Testis (tissue), 2 donors: ENCODE measurements at regions not wholly inside any gene's neighbourhood (a gene's known extent, or its start where the extent isn't known, plus 50 kb on each side); places are given as distances from the start of the nearest gene placed in this dataset.

ENCODE experiments used
- DNase-seq: peaks from one replicate; pipeline ENCODE4 v3.0.0-alpha.2; 2019
- H3K27ac ChIP-seq, 2 donors: fragments of 200-600 bp; sonication (generic); one replicate each; pipeline ENCODE4 v1.5.1; 2019
- H3K27me3 ChIP-seq: fragments of 200-600 bp; sonication (generic); one replicate; pipeline ENCODE4 v1.5.1; 2019
- H3K36me3 ChIP-seq: fragments of 200-600 bp; sonication (generic); one replicate; pipeline ENCODE4 v1.5.1; 2017; ENCODE audit warnings: low read depth; ENCODE audit errors: missing control alignments
- H3K4me1 ChIP-seq: fragments of 200-600 bp; sonication (generic); one replicate; pipeline ENCODE4 v1.5.1; 2019
- H3K4me3 ChIP-seq, 2 donors: fragments of 200-600 bp; sonication (generic); one replicate each; pipeline ENCODE4 v1.5.1; 2017 to 2019
- H3K9me3 ChIP-seq: fragments of 200-600 bp; sonication (generic); one replicate; pipeline ENCODE4 v1.5.1; 2017
- POLR2A ChIP-seq: fragments of 450-650 bp; IDR thresholded peaks from one replicate; pipeline ENCODE4 v1.6.1; 2017; ENCODE audit warnings: antibody characterized with exemption, mild to moderate bottlenecking, moderate library complexity
- WGBS, 2 donors: methylation state at CpG; one replicate each; pipeline ENCODE4 v1.1.5; 2018; 5-methylcytosine and 5-hydroxymethylcytosine counted together
- intact Hi-C: fragments of 100-400 bp; cut with DNase I; formaldehyde crosslinking; loops from one replicate; pipeline ENCODE4 v1.15.1; 2023; ENCODE audit warnings: low total_unique reads
- TF ChIP-seq, protein P1 (sequence below), 3 experiments: fragments of 450-650 bp in 2 of 3; fragments of 200-600 bp in 1 of 3; sonication (generic) in 1 of 3; IDR thresholded peaks; one replicate each; pipeline ENCODE4 v1.5.1; 2016 to 2019; ENCODE audit warnings: antibody characterized with exemption in 3 of 3, mild to moderate bottlenecking in 2 of 3, moderate library complexity in 1 of 3

DNA sequence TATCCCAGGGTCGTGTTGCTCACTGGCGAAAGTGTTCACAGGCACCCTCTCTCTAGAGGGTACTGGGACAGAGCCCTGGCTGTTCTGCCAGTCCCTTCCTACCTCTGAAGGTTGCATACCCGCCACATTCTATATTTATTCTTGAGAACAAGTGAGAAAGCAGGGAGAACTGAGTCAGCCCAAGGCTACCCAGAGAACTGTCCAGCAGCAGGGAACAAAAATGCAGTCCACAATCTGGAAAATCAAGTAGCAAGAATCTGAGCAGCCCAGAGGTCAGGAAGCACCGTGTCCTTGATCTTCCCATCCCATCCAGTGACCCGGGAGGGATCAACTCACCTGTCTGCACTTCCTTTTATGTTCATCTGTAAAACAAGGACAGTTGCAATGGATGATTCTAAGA is 164.1 kb downstream of the FBXO15 start:
- intact Hi-C loops: no loop called here
- 79 to 87% methylated on average over 3 to 5 of the region's 5 CpGs for whole genome bisulfite sequencing, 2 donors
- Histone ChIP-seq H3K4me3 (no peak overlapping the region), H3K36me3 (no peaks in the 10 kb centered on the region), H3K27ac (no peak overlapping the region), H3K9me3 (no peaks in the 10 kb centered on the region), H3K4me1 (no peaks in the 10 kb centered on the region), H3K27me3 (no peaks in the 10 kb centered on the region)
- no peak for DNase-seq
- no peak for TF ChIP-seq POLR2A
- TF ChIP-seq, protein P1, sequence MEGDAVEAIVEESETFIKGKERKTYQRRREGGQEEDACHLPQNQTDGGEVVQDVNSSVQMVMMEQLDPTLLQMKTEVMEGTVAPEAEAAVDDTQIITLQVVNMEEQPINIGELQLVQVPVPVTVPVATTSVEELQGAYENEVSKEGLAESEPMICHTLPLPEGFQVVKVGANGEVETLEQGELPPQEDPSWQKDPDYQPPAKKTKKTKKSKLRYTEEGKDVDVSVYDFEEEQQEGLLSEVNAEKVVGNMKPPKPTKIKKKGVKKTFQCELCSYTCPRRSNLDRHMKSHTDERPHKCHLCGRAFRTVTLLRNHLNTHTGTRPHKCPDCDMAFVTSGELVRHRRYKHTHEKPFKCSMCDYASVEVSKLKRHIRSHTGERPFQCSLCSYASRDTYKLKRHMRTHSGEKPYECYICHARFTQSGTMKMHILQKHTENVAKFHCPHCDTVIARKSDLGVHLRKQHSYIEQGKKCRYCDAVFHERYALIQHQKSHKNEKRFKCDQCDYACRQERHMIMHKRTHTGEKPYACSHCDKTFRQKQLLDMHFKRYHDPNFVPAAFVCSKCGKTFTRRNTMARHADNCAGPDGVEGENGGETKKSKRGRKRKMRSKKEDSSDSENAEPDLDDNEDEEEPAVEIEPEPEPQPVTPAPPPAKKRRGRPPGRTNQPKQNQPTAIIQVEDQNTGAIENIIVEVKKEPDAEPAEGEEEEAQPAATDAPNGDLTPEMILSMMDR (IDR thresholded peaks at IDR 0.05): no peak

DNA sequence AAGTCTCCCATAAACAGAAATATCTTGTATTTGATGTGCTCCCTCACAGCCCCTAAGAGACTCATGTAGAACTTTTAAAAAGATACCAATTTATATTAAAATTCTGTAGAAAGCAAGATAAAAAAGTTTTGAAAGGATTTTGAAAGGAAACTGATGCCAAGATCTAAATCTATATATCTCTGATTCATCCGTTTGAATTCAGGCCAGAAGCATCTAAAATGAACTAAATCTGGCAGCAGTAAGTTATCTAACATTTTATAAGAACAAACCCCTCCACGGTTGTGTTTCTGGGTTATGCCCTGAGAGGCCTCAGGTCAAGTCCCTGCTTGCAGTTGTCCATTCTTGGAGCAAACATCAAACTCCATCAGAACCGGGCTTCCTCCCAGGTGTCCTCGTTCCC is 165.8 kb downstream of the FBXO15 start:
- Histone ChIP-seq H3K27me3 (no peaks in the 10 kb centered on the region), H3K9me3 (no peaks in the 10 kb centered on the region), H3K4me1 (no peaks in the 10 kb centered on the region), H3K36me3 (no peaks in the 10 kb centered on the region), H3K4me3 (no peak overlapping the region), H3K27ac (no peak overlapping the region)
- DNase-seq: no peak
- WGBS, 2 donors: 69 to 71% methylated on average over 4 of the region's 4 CpGs
- TF ChIP-seq, protein P1 (IDR thresholded peaks at IDR 0.05): no peak
- no peak for TF ChIP-seq POLR2A
- intact Hi-C loops: no loop called here

DNA sequence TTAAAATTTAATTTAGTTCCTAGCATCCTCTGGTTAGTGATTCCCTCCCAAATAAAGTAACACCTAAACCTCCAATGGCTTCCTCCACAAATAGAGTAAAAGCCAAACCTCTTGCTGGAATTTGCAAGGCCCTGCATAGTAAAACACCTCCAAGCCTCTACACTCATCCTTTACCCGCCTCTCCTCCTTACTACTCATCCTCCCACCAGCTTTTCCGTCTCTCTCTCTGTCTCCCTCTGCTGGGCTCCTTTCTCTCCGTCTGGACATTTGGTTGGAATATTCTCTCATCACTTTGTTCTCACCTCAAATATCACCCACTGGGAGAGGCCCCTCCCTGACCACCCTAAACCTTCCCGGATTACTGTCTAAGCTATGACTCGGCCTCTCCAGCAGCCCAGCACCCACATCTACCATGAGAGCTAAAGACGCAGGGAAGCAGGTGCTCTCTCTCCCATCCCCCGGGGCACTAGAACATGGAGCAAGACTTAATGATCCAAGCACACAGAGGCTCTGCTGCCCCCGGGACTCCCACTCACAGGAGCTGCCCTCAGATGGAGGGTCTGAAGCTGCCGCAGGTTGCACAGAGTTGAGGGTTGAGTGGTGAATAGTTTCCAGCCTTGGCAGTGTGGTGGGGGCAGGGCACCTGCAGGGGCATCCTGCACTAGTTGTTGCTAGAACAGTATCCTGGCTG is 167.2 kb downstream of the FBXO15 start:
- no peaks in the 10 kb centered on the region for H3K4me1 ChIP-seq
- H3K4me3 ChIP-seq: no peak overlapping the region
- 75 to 80% methylated on average over 8 to 9 of the region's 9 CpGs for WGBS, 2 donors
- H3K36me3 ChIP-seq: no peaks in the 10 kb centered on the region
- no peak overlapping the region for H3K27ac ChIP-seq
- H3K9me3 ChIP-seq: no peaks in the 10 kb centered on the region
- no peaks in the 10 kb centered on the region for H3K27me3 ChIP-seq
- TF ChIP-seq, protein P1 (IDR thresholded peaks at IDR 0.05): peak in 2 of 3 experiments; percentile 2 to 11
- TF ChIP-seq POLR2A: no peak
- peak; percentile 56 for DNase-seq
- intact Hi-C loops: no loop called here

DNA sequence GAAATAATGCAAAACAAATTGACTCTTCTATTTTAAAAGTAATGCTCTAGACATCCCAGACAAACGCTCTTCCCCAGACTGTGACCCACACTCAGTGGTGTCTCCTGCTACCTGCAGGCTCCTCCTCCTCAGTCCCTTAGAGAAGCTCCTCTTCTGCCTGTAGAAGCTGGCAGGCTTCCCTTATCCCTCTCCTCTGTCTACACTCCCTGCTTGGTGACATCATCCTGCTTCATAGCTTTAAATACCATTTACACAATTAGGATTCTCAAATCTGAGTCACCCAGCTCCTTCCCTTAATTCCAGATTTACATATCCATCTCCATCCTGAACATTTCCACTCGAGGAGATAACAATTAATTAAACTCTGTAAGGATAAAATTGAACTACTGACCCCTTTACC is 167.9 kb downstream of the FBXO15 start:
- no peaks in the 10 kb centered on the region for H3K36me3 ChIP-seq
- no peak overlapping the region for H3K27ac ChIP-seq
- H3K27me3 ChIP-seq: no peaks in the 10 kb centered on the region
- no peak for DNase-seq
- intact Hi-C loops: no loop called here
- no peak overlapping the region for H3K4me3 ChIP-seq
- no peaks in the 10 kb centered on the region for H3K4me1 ChIP-seq
- WGBS, 2 donors: 53 to 65% methylated on average over 2 of the region's 2 CpGs
- no peaks in the 10 kb centered on the region for H3K9me3 ChIP-seq
- TF ChIP-seq POLR2A: no peak
- TF ChIP-seq, protein P1 (IDR thresholded peaks at IDR 0.05): no peak

DNA sequence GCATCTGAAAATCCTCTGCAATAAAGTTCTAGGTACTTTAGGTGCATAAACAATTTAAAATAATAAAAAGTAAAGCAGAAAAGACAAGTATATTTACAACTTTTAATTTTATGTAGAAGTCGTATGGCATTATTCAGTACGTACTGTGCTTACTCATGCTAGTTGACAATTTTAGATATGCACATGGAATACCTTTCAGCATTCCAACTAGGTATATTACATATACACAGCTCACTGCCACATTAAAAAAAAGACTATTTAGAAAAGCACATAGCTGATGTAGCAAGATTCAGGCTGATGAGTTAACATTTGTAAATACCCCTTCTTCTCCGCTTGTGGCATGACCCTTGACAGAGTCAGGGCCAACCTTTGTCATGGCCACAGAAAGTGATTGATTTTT is 171.2 kb downstream of the FBXO15 start:
- TF ChIP-seq, protein P1 (IDR thresholded peaks at IDR 0.05): no peak
- TF ChIP-seq POLR2A: no peak
- Histone ChIP-seq H3K36me3 (no peaks in the 10 kb centered on the region), H3K27ac (no peak overlapping the region), H3K4me1 (no peaks in the 10 kb centered on the region), H3K27me3 (no peaks in the 10 kb centered on the region), H3K4me3 (no peak overlapping the region), H3K9me3 (no peaks in the 10 kb centered on the region)
- intact Hi-C loops: no loop called here
- 43 to 70% methylated on average over 3 of the region's 3 CpGs for WGBS, 2 donors
- no peak for DNase-seq
